ENCODE measurements at regions not wholly inside any gene's neighbourhood (a gene's known extent, or its start where the extent isn't known, plus 50 kb on each side); places are given as distances from the start of the nearest gene placed in this dataset.
"Not testable (repeated sequence)": the region's sequence is repeated elsewhere in the genome, so short reads cannot be mapped to it uniquely, and the experiment has no call there.

DNA sequence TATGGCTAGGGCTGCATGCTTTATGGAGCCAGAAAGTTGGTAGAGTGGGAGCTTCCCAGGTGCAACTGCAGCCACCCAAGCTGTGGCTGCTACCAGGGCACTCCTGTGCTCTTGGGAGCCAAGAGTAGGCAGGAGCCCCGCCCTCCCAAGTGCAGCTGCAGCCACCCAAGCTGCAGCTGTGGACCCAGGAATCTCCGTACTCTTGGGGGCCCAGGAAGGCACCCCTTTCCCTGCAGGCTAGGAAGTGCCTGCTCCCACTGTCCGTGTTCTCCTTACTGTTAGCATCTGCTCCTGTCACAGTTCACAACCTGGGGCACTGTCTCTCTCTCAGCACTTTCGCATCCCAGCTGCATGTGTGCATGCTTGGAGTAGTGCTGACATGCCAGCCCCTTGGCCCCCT lies 1718.4 kb downstream of the SPATA31A7 start:
- H3K4me3 ChIP-seq (replicated peaks; ENCODE audit: low read depth, low read length); DNase-seq (ENCODE audit: extremely low read depth, low read depth): not testable (repeated sequence)

DNA sequence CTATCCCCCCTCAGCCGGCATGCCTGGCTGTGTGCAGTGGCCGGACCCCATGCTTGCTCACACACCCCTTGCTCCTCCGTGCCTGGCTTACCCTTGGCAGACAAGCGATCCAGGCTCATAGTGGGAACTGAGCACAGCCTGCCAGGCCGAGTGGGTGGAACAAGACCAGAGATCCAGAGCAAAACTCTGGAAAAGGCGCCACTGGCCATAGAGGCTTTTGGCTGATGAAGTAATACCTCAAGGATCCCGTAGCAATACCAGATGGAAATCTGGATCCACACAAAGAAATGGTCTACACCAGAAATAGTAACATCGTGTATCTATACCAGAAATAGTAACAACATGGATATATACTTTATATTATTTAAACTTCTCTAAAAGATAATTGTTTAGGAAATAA lies 1719.6 kb downstream of the SPATA31A7 start:
- not testable (repeated sequence) for DNase-seq (ENCODE audit: extremely low read depth, low read depth); H3K4me3 ChIP-seq (replicated peaks; ENCODE audit: low read depth, low read length)

DNA sequence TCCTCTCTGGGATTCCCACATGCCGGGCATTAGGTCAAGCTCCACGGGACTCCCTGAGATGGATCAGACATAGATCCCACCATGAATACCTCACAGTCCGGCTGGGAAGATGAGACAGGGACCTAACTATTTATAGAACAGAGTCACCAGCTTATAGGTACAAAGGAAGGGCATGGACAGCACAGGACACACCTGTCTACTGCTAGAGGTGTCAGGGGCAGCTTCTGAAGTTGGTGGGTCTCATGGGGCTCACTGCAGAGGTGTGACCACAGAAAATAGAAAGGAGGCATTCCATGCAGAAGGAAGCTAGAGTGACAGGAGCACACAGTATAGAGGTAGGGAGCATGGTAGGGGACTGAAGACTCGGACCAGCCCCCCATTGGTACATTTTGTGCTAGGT lies 1722.4 kb downstream of the SPATA31A7 start:
- DNase-seq (ENCODE audit: extremely low read depth, low read depth); H3K4me3 ChIP-seq (replicated peaks; ENCODE audit: low read depth, low read length): not testable (repeated sequence)

DNA sequence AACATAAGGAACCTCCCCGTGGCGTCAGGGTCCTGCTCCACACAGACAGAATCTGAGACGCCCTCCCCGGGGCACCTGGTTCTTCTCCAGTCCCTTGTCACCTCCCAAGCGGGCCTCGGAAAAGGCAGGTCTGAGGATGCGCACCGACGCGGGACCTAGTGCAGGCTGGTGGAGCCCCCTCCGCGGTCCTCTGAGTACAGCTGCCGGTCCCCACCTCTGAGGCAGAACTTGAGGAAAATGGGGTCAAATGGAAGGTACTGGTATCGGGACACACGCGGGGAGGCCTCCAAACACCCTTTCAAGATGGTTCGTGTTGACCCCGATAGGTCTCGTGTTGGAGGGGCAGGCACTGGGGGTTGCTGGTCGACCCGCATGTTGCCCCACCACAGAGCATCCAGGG lies 1725.3 kb downstream of the SPATA31A7 start:
- DNase-seq (ENCODE audit: extremely low read depth, low read depth); H3K4me3 ChIP-seq (replicated peaks; ENCODE audit: low read depth, low read length): not testable (repeated sequence)

DNA sequence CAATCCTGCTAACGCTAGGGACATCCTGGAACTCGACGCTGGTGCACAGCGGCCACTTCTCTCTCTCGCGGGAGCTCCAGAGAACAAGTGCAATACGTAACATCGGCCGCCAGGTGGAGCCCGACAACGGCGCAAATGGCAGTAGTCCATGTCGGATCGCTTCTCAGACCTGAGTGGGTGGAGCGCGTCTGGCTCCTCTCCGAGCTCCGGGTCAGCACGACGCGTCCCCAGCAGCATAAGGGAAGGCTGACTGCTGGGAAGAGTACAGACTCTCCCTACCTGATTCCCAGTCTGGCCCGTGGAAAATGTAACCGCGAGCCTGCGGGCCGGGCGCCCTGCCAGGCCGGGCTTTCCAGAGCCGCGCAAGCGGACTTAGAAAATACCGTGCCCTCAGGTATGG lies 1725.8 kb downstream of the SPATA31A7 start:
- DNase-seq (ENCODE audit: extremely low read depth, low read depth); H3K4me3 ChIP-seq (replicated peaks; ENCODE audit: low read depth, low read length): not testable (repeated sequence)

DNA sequence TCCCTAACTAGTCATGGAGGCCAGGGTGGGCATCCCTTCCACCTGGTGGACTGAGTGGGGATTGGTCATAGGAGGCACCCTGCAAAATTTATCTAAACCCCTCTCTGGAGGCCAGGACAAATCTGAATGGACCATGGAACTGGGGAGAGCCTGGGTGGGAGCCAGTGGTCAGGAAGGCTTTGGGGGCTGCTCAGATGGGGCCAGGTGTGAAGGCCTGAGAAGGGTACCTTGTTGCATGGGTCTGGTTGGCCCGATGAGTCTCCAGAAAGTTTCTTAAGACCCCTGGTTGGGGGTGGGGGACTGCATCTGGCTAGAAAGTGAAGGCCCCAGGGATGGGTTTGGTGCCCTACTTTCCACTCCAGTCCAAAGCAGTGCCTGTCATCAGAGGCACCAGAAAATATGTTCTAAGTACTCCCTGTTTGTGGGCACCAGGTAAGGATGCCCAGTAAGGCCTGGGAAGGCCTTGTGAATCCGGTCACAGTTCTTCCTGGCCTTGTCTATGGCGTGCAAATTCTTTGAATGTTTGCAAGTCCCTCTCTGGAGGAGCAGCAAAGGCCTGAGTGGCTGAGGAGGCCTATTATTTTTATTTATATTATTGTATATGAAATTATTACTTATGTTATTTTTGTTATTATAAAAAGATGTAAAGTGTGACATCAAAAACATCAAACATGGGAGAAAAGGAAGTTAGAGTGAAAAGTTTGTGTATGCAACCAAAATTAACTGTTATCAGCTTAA lies 1729.0 kb downstream of the SPATA31A7 start:
- not testable (repeated sequence) for H3K4me3 ChIP-seq (replicated peaks; ENCODE audit: low read depth, low read length); DNase-seq (ENCODE audit: extremely low read depth, low read depth)

DNA sequence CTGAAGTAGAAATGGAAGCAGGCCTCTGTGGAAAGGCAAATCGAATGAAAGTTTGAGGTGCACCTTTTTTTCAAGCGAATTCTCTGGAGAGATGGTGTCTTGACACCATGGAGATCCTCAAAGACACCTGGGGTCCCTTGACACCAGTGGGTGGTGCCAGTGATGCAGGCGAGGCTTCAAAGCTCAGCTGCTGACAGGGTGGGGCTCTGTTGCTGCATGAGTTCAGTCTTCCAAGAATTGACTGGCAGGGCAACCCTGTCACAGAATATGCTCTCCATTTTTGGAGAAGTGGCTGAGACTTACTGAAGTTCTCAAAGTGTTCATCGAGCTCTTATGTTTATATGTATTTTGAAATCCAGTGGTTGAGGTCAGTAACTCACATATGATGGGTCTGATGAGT lies 1741.6 kb downstream of the SPATA31A7 start:
- not testable (repeated sequence) for H3K4me3 ChIP-seq (replicated peaks; ENCODE audit: low read depth, low read length); DNase-seq (ENCODE audit: extremely low read depth, low read depth)

DNA sequence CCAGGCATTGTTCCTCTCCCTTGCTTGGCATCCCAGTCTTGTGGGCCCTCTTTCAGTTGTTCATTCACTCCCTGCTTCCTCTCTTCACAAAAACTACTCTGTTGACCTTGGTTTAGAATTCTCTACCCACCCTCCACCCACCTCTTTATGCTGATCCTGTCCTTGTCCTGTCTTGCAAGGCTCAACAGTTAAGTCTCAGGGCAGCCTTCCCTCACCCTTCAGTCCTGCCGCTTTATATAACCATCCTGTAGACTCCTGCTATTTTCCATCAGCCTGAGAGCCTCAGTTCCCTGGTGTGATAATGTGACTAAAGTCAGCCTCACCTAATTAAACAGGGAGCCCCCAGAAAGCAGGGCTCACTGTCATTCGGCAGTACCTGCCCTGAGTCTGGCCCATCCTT lies 1763.0 kb downstream of the SPATA31A7 start:
- not testable (repeated sequence) for DNase-seq (ENCODE audit: extremely low read depth, low read depth); H3K4me3 ChIP-seq (replicated peaks; ENCODE audit: low read depth, low read length)
